ENCODE measurements at regions not wholly inside any gene's neighbourhood (a gene's known extent, or its start where the extent isn't known, plus 50 kb on each side); places are given as distances from the start of the nearest gene placed in this dataset.

DNA sequence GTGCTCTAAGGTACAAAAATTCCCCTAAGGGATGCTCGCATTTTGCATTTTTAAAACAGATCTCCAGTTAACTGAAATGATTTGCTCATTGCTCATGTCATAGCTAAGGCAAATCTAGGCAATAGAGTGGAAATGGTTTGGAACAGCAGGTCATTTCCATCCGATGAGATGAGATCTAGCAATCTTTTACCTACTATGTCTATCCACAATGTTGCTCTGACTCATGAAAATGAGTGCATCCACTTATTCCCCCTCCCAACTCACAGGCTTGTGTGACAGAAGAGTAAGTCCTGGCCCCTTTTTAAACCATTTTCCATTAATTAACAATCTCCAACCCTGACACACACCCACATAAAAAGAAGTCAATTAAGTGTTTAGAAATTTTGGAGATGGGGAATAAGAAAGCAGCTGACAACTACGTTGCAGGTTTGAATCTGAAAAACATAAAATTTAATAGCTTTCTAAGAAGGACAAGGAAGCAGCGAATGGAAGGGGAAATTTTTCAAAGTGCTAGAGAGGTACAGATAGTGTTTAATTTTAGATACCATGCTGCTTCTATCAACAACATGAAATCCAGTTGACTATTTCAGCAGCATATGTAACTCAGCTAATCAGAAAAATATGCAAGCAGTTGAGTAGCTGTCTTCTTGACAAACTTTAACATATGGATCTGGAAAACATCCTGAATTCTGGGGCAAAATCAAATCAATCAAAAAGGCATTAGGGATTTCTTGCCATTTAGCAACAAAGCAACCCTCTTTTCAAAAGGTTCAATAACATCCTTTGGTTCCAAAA, 112.0 kb downstream of the TMCO5A start:
- DNase-seq = no peak

DNA sequence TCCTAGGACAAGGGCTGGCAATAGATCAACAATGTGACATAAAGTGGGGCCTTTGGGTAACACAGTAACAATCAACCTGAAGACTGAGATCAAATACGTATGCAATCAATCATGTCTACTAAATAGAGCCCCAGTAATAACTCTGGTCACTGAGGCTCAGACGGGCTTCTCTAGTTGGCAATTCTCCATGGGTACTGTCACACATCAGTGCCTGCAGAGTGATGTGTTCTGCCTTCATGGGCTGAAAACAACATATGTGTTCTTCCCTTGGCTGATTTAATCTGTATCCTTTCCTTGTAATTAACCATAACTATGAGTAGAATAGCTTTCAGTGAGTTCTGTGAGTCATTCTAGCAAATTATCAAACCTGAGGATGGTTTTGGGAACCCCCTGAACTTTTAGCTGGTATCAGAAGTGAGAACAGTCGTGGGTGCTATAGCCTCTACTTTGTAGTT, 113.6 kb downstream of the TMCO5A start:
- no peak for DNase-seq

DNA sequence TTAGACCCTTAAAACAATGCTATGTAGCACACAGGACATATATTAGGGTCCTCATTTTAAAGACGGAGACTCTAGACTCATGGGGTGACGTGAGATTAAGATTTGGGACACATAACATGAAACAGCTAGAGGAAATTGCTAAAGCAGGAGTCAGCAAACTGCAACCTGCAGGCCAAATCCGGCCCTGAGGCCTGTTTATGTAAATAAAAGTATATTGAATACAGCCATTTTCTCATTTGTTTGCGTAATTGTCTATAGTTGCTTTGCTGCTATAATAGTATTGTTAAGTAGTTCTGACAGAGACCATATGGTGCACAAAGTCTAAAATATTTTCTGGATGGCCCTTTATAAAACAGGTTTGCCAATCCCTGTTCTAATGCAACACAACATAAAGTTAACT, 115.5 kb downstream of the TMCO5A start:
- DNase-seq = no peak

GRCh38 chr15:38050529-38051448, 116.3 kb downstream of the TMCO5A start:
- DNase-seq = no peak

- no peak for DNase-seq
Measured at GRCh38 chr15:38053205-38053604, 118.8 kb downstream of the TMCO5A start.

GRCh38 chr15:38053776-38054175, 119.3 kb downstream of the TMCO5A start:
- no peak for DNase-seq

- DNase-seq = no peak
Measured at GRCh38 chr15:38054488-38054887, 120.0 kb downstream of the TMCO5A start.

GRCh38 chr15:38058596-38059075, 124.2 kb downstream of the TMCO5A start:
- no peak for DNase-seq

DNA sequence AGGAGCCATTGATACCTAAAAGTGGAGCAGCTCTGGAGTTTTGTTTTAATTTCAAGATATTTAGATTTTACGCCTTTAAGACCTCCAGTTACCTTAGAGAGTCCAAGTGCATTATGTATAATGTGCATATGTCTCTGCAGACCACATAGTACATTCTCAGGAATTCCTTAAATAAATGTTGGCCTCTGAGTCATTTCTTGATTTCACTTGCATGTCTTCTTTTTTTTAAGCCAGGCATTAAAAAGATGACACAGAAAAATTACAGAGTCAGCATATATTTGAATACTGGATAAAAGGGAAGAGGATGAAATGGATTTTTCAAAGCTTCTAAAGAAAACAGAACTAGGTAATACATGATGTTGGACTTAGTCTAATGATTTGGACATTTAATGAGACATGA, 125.2 kb downstream of the TMCO5A start:
- DNase-seq = no peak

GRCh38 chr15:38061856-38062649, 127.6 kb downstream of the TMCO5A start:
- no peak for DNase-seq

DNA sequence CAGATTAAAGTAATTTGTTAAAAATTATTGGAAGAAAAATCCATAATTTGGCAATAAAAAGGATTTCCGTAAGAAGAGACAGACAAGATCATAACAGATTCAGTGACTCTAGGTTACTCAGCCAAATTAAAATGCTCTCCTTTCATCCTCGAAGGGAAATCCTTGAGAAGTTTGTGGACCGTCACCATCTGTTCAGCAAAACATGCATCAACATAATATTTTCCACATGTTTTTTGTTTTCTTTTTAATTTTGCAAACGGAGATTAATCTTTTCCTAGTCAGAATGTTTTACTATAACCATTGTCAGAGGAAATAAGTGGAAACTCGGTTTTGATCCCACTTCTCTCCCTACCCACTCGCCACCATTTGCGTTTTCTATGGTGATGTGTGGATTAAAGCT, 128.3 kb downstream of the TMCO5A start:
- no peak for DNase-seq

DNA sequence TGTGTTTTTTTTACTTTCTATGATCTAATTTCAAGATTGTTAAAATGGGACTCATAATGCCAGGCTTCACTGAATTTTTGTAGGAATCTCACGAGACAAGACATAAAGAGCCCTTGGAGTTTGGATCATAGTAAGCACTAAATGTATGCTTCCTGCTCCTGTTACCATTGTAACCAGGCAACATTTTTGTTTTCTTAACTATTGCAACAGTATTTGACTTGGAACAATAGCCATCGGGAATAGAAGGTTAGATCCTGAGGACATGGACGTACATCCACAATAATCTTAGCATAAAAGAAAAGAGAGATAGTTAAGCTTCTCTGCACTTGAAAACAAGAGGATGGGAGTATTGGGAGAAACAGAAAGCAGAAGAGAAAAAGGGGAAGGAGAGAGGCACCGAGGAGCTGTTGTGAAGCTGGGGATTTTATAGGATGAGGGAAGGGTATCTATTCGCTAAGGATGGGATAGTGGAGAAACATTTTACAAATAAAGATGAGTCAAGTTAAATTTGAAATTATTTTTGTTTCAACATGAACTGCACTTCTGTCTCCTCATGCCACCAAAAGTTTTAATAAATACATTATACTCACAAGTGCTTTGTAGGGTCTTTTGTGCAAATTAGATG, 131.4 kb downstream of the TMCO5A start:
- no peak for DNase-seq

DNA sequence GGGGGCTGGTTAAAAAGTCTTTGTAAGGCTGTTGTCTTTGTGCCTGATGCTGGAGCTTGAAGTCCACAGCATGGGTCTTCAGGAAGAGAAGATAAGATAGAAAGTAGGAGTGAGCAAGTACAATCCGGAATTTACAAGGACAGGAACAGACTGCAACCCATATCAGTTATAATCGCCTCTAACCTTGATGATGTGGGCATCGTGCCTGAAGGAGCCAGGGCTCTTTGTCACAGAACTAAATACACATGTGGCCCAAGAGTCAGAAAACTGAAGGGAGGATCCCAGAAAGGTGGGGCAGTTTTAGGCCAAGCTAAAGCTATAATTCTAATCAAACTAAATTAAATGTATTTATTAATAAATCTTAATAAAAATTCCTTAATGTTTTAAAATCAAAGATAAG, 132.2 kb downstream of the TMCO5A start:
- no peak for DNase-seq

DNA sequence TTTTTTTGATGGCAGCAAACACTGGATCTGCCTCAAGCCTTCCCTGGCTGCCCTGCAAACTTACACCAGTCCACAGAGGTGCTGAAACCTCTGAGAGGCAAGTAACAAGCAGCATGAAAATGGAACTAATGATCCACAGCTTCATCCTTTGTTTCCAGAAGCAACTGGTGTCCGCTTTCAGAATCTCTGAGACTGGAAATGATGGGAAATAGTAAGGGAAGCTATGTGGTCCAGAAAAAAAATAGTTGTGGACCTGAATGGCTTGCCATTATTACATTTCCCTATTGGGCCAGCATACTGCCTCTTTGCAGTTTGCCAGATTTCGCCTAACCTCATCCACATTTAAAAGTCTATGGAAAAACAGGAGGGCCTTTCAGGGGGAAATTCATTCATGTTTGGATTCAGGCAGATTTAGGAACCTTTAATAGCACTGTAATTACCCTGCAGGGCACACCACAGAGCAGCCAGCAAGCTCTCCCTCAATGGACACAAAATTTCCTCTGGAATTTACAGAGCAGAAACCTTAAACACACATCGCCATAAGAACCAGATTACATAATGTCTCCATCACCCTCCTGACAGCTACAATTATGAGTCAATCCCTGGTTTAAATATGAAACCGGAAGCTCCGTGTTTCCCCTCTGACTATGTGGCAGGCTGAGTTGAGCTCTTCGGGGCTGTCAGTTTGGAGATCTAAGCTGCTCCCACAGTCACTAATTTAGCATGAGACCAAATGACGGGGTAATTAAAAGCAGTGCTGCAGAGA, 134.4 kb downstream of the TMCO5A start:
- DNase-seq = peak; percentile 8

DNA sequence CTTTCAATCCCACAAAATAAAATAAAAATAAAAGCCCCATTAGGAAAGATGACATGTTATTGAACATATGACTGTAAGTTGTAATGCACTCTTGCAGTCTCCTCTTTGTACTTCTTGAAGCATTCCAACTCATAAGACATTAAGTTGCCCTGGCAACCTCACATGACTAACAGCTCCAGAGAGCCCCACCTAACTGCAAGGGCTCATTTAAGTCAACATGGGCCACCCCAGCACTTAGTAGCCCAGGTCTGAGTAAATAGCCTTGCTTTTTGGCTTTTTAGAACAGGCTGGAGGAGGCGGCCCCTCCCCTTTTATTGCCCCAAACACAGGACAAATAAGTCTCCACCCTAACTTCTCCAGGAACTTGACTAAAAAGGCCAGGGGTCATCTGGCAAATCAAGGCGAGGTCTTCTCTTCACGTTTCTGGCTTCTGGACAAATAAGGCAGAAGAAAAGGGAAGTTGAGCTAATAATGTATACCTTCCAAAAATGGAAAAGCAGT, 135.1 kb downstream of the TMCO5A start:
- DNase-seq = no peak

DNA sequence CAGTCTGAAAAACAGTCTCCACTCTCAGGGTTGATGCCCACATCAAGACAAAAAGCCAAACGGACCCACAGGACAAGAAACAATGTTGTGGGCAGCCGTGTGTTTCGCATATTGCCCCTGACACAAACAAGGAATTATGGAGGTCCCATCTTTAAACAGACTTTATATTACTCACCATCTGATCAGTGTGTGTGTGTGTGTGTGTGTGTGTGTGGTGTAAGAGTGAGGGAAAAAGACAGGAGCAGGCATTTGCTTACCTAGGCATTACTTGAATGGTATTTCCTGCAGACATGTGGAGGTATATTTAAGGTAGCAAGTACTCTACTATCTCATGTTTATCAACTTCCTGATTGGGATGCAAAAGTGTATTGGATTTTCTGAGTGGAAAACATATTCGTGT, 136.3 kb downstream of the TMCO5A start:
- DNase-seq = no peak

- no peak for DNase-seq
Measured at GRCh38 chr15:38071211-38071972, 137.0 kb downstream of the TMCO5A start.

DNA sequence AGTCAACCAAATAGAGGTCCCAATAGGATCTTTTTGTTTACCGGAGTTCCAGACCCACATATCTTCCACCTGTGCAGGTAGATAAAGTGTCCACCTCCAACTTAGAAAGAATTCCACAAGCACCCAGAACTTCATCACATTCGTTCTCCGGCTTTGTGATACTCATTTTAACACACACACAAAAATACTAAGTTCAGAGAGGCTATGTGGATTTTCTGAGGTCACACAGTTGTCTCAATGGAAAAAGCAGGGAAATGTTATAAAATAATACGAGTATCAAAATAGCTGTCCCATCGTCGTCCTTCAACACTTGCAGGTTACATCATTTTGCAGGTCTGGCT, 137.5 kb downstream of the TMCO5A start:
- no peak for DNase-seq

GRCh38 chr15:38072348-38073177, 138.1 kb downstream of the TMCO5A start:
- peak; percentile 71 for DNase-seq

Measured in NCI-H2227 treated with DMSO at 0.1 percent for 48 hours (cell line).